H9 (cell line): ENCODE measurements at regions not wholly inside any gene's neighbourhood (a gene's known extent, or its start where the extent isn't known, plus 50 kb on each side); places are given as distances from the start of the nearest gene placed in this dataset.

Source experiments
- DNase-seq: peaks from one replicate; pipeline ENCODE4 v3.0.0-alpha.2; 2017
- H2AFZ ChIP-seq: one replicate; pipeline ENCODE4 v1.6.1; 2013; ENCODE audit warnings: mild to moderate bottlenecking, low read length, control low read depth, moderate library complexity
- H2AK5ac ChIP-seq: 2 replicates; pipeline ENCODE4 v1.6.1; 2013; ENCODE audit warnings: low read length, control low read depth, mixed read lengths; ENCODE audit not compliant: insufficient read length
- H2BK120ac ChIP-seq: one replicate; pipeline ENCODE4 v1.6.1; 2013; ENCODE audit warnings: low read depth, mild to moderate bottlenecking, low read length, control low read depth, inconsistent platforms; ENCODE audit not compliant: poor library complexity, severe bottlenecking
- H2BK12ac ChIP-seq: 2 replicates; pipeline ENCODE4 v1.6.1; 2013; ENCODE audit warnings: low read length, control low read depth, mixed read lengths, low read depth; ENCODE audit not compliant: insufficient read length
- H2BK15ac ChIP-seq: 2 replicates; pipeline ENCODE4 v1.6.1; 2013; ENCODE audit warnings: low read depth, low read length, control low read depth
- H2BK20ac ChIP-seq: one replicate; pipeline ENCODE4 v1.6.1; 2013; ENCODE audit warnings: low read depth, mild to moderate bottlenecking, low read length, control low read depth, inconsistent platforms; ENCODE audit not compliant: poor library complexity, severe bottlenecking
- H2BK5ac ChIP-seq: 2 replicates; pipeline ENCODE4 v1.6.1; 2013; ENCODE audit warnings: low read length, control low read depth, mixed read lengths; ENCODE audit not compliant: insufficient read length
- H3K14ac ChIP-seq: 2 replicates; pipeline ENCODE4 v1.6.1; 2013; ENCODE audit warnings: low read length, control low read depth; ENCODE audit not compliant: insufficient read depth
- H3K18ac ChIP-seq: 2 replicates; pipeline ENCODE4 v1.6.1; 2013; ENCODE audit warnings: low read depth, mild to moderate bottlenecking, mixed read lengths, low read length, control low read depth; ENCODE audit not compliant: insufficient read length
- H3K23ac ChIP-seq: 2 replicates; pipeline ENCODE4 v1.6.1; 2013; ENCODE audit warnings: low read length, control low read depth, mixed read lengths, low read depth; ENCODE audit not compliant: insufficient read length
- H3K23me2 ChIP-seq: 2 replicates; pipeline ENCODE4 v1.6.1; 2013; ENCODE audit warnings: low read depth, mild to moderate bottlenecking, mixed read lengths, low read length, control low read depth; ENCODE audit not compliant: insufficient read length, poor library complexity, severe bottlenecking
- H3K27ac ChIP-seq: 2 replicates; pipeline ENCODE4 v1.5.1; 2013; ENCODE audit warnings: low read length, control low read depth, mixed read lengths, low read depth; ENCODE audit not compliant: insufficient read length
- H3K27me3 ChIP-seq: 2 replicates; pipeline ENCODE4 v1.6.1; 2013; ENCODE audit warnings: low read length, control low read depth, inconsistent platforms; ENCODE audit not compliant: insufficient read depth
- H3K4ac ChIP-seq: 2 replicates; pipeline ENCODE4 v1.6.1; 2013; ENCODE audit warnings: low read depth, mild to moderate bottlenecking, control low read depth, inconsistent platforms, low read length, moderate library complexity
- H3K4me1 ChIP-seq: 2 replicates; pipeline ENCODE4 v1.6.1; 2013; ENCODE audit warnings: low read length, control low read depth, inconsistent platforms; ENCODE audit not compliant: insufficient read depth
- H3K4me2 ChIP-seq: 2 replicates; pipeline ENCODE4 v1.6.1; 2013; ENCODE audit warnings: low read length, control low read depth, mixed read lengths; ENCODE audit not compliant: insufficient read length, insufficient read depth
- H3K56ac ChIP-seq: 2 replicates; pipeline ENCODE4 v1.6.1; 2013; ENCODE audit warnings: low read depth, mild to moderate bottlenecking, mixed read lengths, low read length, control low read depth; ENCODE audit not compliant: insufficient read length
- H3K79me1 ChIP-seq: 2 replicates; pipeline ENCODE4 v1.6.1; 2013; ENCODE audit warnings: low read depth, mild to moderate bottlenecking, moderate library complexity, low read length, control low read depth, inconsistent platforms; ENCODE audit not compliant: insufficient read depth, poor library complexity, severe bottlenecking
- H3K79me2 ChIP-seq: 2 replicates; pipeline ENCODE4 v1.6.1; 2013; ENCODE audit warnings: low read length, control low read depth, inconsistent platforms; ENCODE audit not compliant: insufficient read depth
- H3K9ac ChIP-seq: 2 replicates; pipeline ENCODE4 v1.6.1; 2013; ENCODE audit warnings: low read length, control low read depth, mixed read lengths; ENCODE audit not compliant: insufficient read length; ENCODE audit errors: extremely low read depth
- H3K9me3 ChIP-seq: one replicate; pipeline ENCODE4 v1.6.1; 2013; ENCODE audit warnings: low read depth, low read length, inconsistent platforms; ENCODE audit not compliant: control insufficient read depth
- H3T11ph ChIP-seq: one replicate; pipeline ENCODE4 v1.6.1; 2013; ENCODE audit warnings: mild to moderate bottlenecking, low read length, control low read depth, inconsistent platforms
- H4K20me1 ChIP-seq: one replicate; pipeline ENCODE4 v1.6.1; 2013; ENCODE audit not compliant: control insufficient read depth, insufficient read length, insufficient read depth
- H4K5ac ChIP-seq: 2 replicates; pipeline ENCODE4 v1.6.1; 2013; ENCODE audit warnings: low read depth, mild to moderate bottlenecking, mixed read lengths, low read length, control low read depth; ENCODE audit not compliant: insufficient read length
- H4K8ac ChIP-seq: replicated peaks from 2 replicates; pipeline ENCODE4 v1.6.1; 2013; ENCODE audit warnings: low read length, control low read depth, mixed read lengths, low read depth; ENCODE audit not compliant: insufficient read length
- H4K91ac ChIP-seq: 2 replicates; pipeline ENCODE4 v1.6.1; 2013; ENCODE audit warnings: low read depth, mild to moderate bottlenecking, moderate library complexity, mixed read lengths, low read length, control low read depth; ENCODE audit not compliant: insufficient read length
- H3K27ac Mint-ChIP-seq, 3 experiments: 2 replicates in 2 of 3; 3 replicates in 1 of 3; pipeline ENCODE4 v1.8.0; 2020 to 2021; ENCODE audit warnings: mixed read lengths in 3 of 3, mild to moderate bottlenecking in 1 of 3, moderate library complexity in 1 of 3
- H3K27me3 Mint-ChIP-seq: 2 replicates; pipeline ENCODE4 v1.8.0; 2021; ENCODE audit warnings: low read depth, mild to moderate bottlenecking, moderate library complexity, mixed read lengths
- H3K36me3 Mint-ChIP-seq, 3 experiments: 2 replicates in 2 of 3; 3 replicates in 1 of 3; pipeline ENCODE4 v1.8.0; 2020 to 2021; ENCODE audit warnings: low read depth in 3 of 3, mixed read lengths in 3 of 3; ENCODE audit not compliant: insufficient read depth in 1 of 3
- H3K4me1 Mint-ChIP-seq, 2 experiments: 2 replicates each; pipeline ENCODE4 v1.8.0; 2020; ENCODE audit warnings: mixed read lengths in 2 of 2
- H3K4me3 Mint-ChIP-seq, 2 experiments: 2 replicates in 1 of 2; 3 replicates in 1 of 2; pipeline ENCODE4 v1.8.0; 2020 to 2021; ENCODE audit warnings: mild to moderate bottlenecking in 2 of 2, mixed read lengths in 2 of 2, moderate library complexity in 1 of 2
- H3K9me3 Mint-ChIP-seq, 2 experiments: 2 replicates in 1 of 2; 3 replicates in 1 of 2; pipeline ENCODE4 v1.8.0; 2020; ENCODE audit warnings: mild to moderate bottlenecking in 2 of 2, mixed read lengths in 2 of 2, moderate library complexity in 1 of 2
- WGBS: extraction: QIAGEN DNeasy Blood & Tissue Kit; methylation state at CpG from one replicate; pipeline ENCODE4 v1.1.7; 2013; ENCODE audit warnings: missing lambda C conversion rate, low lambda C conversion rate, mixed read lengths; ENCODE audit not compliant: insufficient read length; ENCODE audit errors: extremely low coverage; 5-methylcytosine and 5-hydroxymethylcytosine counted together
- TF ChIP-seq, protein P1 (sequence below): fragments of 200-600 bp; sonication (generic); conservative IDR thresholded peaks from 3 replicates; pipeline ENCODE4 v1.8.0; 2021; ENCODE audit warnings: antibody characterized with exemption, mild to moderate bottlenecking

DNA sequence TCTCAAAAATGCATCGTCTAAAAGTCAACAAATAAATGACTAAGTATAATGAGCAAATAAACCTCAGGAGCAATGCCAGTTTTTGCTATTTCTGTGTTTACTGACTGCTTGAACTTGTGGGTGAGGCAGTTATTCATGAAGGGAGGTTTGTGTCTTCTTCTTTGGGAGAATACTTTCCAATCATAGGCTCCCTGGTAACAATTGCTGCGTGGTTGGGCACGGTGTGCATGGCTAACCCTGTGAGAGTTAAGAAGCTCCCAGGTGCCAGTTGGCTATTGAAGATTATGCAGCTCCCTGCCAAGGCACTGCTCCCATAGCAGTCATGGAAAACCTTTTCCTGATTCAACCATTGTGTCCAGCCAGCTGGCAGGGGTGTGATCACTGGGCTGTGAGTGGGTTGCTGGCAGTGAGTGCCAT lies 775.9 kb upstream of the GOT2 start:
- H3K4me3 Mint-ChIP-seq, result no peak overlapping the region
- H3T11ph ChIP-seq, result no peak overlapping the region
- H3K14ac ChIP-seq, result no peak overlapping the region
- H2AFZ ChIP-seq, result no peak overlapping the region
- no peaks in the 10 kb centered on the region for H3K36me3 Mint-ChIP-seq
- TF ChIP-seq, protein P1, sequence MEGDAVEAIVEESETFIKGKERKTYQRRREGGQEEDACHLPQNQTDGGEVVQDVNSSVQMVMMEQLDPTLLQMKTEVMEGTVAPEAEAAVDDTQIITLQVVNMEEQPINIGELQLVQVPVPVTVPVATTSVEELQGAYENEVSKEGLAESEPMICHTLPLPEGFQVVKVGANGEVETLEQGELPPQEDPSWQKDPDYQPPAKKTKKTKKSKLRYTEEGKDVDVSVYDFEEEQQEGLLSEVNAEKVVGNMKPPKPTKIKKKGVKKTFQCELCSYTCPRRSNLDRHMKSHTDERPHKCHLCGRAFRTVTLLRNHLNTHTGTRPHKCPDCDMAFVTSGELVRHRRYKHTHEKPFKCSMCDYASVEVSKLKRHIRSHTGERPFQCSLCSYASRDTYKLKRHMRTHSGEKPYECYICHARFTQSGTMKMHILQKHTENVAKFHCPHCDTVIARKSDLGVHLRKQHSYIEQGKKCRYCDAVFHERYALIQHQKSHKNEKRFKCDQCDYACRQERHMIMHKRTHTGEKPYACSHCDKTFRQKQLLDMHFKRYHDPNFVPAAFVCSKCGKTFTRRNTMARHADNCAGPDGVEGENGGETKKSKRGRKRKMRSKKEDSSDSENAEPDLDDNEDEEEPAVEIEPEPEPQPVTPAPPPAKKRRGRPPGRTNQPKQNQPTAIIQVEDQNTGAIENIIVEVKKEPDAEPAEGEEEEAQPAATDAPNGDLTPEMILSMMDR, result no peak
- H2AK5ac ChIP-seq, result no peak overlapping the region
- H2BK20ac ChIP-seq, result no peak overlapping the region
- no CpG with 5 or more reads among the region's 3 CpGs for WGBS
- H4K8ac ChIP-seq, result no peak overlapping the region
- H4K5ac ChIP-seq, result no peak overlapping the region
- no peak overlapping the region for H3K27ac ChIP-seq
- H3K4me1 Mint-ChIP-seq, result peaks cover 6% of the 10 kb centered on the region in 2 experiments
- no peak overlapping the region for H3K56ac ChIP-seq
- H3K27me3 ChIP-seq, result no peaks in the 10 kb centered on the region
- H3K9me3 ChIP-seq, result no peaks in the 10 kb centered on the region
- H3K4ac ChIP-seq, result no peak overlapping the region
- no peak overlapping the region for H3K4me2 ChIP-seq
- H3K4me1 ChIP-seq, result no peaks in the 10 kb centered on the region; the same call in 1 of the 2 replicates
- no peak overlapping the region for H2BK5ac ChIP-seq
- no peak overlapping the region for H2BK12ac ChIP-seq
- no peak overlapping the region for H3K27ac Mint-ChIP-seq
- H3K79me1 ChIP-seq, result no peaks in the 10 kb centered on the region
- H3K9me3 Mint-ChIP-seq, result peaks cover 0 to 2% of the 10 kb centered on the region in 2 experiments; a peak in 1 of 5 replicates
- H3K23me2 ChIP-seq, result no peaks in the 10 kb centered on the region
- H3K9ac ChIP-seq, result no peak overlapping the region
- H3K18ac ChIP-seq, result no peak overlapping the region
- no peak overlapping the region for H2BK120ac ChIP-seq
- no peak overlapping the region for H2BK15ac ChIP-seq
- no peaks in the 10 kb centered on the region for H3K27me3 Mint-ChIP-seq
- H3K79me2 ChIP-seq, result no peaks in the 10 kb centered on the region
- DNase-seq, result no peak
- H4K20me1 ChIP-seq, result no peaks in the 10 kb centered on the region
- H3K23ac ChIP-seq, result no peak overlapping the region
- H4K91ac ChIP-seq, result no peak overlapping the region
